ENCODE measurements at regions not wholly inside any gene's neighbourhood (a gene's known extent, or its start where the extent isn't known, plus 50 kb on each side); places are given as distances from the start of the nearest gene placed in this dataset.

DNA sequence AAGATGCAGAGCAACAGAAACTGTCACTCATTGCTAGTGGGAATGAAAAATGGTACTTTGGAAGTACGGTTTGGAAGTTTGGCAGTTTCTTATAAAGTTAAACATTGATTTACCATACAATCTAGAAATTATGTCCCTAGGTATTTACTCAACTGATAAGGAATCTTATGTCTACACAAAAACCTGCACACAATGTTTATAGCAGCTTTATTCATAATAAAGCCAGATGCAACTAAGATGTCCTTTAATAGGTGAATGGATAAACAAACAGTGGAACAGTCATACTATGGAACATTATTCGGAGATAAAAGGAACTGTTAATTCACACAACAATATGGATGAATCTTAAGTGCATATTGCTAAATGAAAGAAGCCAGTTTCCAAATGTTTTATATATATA is 96.2 kb upstream of the SIRPA start:
- TF ChIP-seq, protein P1, sequence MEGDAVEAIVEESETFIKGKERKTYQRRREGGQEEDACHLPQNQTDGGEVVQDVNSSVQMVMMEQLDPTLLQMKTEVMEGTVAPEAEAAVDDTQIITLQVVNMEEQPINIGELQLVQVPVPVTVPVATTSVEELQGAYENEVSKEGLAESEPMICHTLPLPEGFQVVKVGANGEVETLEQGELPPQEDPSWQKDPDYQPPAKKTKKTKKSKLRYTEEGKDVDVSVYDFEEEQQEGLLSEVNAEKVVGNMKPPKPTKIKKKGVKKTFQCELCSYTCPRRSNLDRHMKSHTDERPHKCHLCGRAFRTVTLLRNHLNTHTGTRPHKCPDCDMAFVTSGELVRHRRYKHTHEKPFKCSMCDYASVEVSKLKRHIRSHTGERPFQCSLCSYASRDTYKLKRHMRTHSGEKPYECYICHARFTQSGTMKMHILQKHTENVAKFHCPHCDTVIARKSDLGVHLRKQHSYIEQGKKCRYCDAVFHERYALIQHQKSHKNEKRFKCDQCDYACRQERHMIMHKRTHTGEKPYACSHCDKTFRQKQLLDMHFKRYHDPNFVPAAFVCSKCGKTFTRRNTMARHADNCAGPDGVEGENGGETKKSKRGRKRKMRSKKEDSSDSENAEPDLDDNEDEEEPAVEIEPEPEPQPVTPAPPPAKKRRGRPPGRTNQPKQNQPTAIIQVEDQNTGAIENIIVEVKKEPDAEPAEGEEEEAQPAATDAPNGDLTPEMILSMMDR (IDR thresholded peaks at IDR 0.05 in 8 of 11, conservative IDR thresholded peaks at IDR 0.05 in 3 of 11): no peak
- no peak for TF ChIP-seq POLR2AphosphoS5 (IDR thresholded peaks at IDR 0.05)
- no peak for TF ChIP-seq POLR2A (IDR thresholded peaks at IDR 0.05)
